ENCODE measurements at regions not wholly inside any gene's neighbourhood (a gene's known extent, or its start where the extent isn't known, plus 50 kb on each side); places are given as distances from the start of the nearest gene placed in this dataset.

GRCh38 chr1:175894581-175894980, 151.2 kb upstream of the TNR start:
- H3K36me3 ChIP-seq (replicated peaks in 1 of 2), result no peaks in the 10 kb centered on the region
- H3K4me1 ChIP-seq (replicated peaks in 1 of 2), result no peaks in the 10 kb centered on the region
- WGBS, 4 donors, result 88 to 100% (median 95%) methylated on average over 1 of the region's 1 CpG
- no peak overlapping the region for H3K4me3 ChIP-seq
- intact Hi-C loops (cut with DNase I), result no loop called here
- TF ChIP-seq CTCF (IDR thresholded peaks at IDR 0.05) (no peak), POLR2A (IDR thresholded peaks at IDR 0.05) (no peak)
- no peak for DNase-seq
- H3K27ac ChIP-seq, result no peak overlapping the region
- H3K9me3 ChIP-seq (replicated peaks in 1 of 3), result no peaks in the 10 kb centered on the region
- H3K27me3 ChIP-seq, result no peaks in the 10 kb centered on the region

DNA sequence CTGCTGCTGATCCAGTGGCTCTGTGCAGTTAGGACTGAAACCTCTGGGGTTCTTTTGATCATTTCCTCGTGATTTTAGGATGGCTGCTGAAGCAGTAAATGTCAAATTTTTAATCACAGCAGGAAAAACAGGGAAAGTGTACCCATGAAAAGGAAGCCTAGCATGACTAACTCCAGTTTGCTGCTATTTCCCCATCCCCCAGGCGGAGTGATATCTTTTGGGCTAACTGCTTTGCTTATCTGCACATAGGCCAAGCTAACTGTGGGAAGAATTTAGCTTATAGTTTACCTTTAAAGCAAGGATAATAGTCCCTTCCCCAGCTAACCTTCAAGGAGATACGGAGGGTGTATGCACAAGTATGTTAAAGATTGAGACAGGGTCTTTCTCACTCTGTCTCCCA, 149.8 kb upstream of the TNR start:
- intact Hi-C loops (cut with DNase I), result no loop called here
- no peak overlapping the region for H3K4me3 ChIP-seq
- TF ChIP-seq CTCF (IDR thresholded peaks at IDR 0.05) (no peak), POLR2A (IDR thresholded peaks at IDR 0.05) (no peak)
- no peaks in the 10 kb centered on the region for H3K36me3 ChIP-seq (replicated peaks in 1 of 2)
- H3K4me1 ChIP-seq (replicated peaks in 1 of 2), result no peaks in the 10 kb centered on the region
- 80 to 86% (median 84%) methylated on average over 3 of the region's 3 CpGs for WGBS, 4 donors
- H3K9me3 ChIP-seq (replicated peaks in 1 of 3), result no peaks in the 10 kb centered on the region
- no peaks in the 10 kb centered on the region for H3K27me3 ChIP-seq
- no peak for DNase-seq
- H3K27ac ChIP-seq, result no peak overlapping the region

- H3K4me1 ChIP-seq (replicated peaks in 1 of 2), result no peaks in the 10 kb centered on the region
- DNase-seq, result no peak
- intact Hi-C loops (cut with DNase I), result no loop called here
- no peaks in the 10 kb centered on the region for H3K36me3 ChIP-seq (replicated peaks in 1 of 2)
- 78 to 82% (median 79%) methylated on average over 5 of the region's 5 CpGs for WGBS, 4 donors
- no peaks in the 10 kb centered on the region for H3K9me3 ChIP-seq (replicated peaks in 1 of 3)
- no peak overlapping the region for H3K27ac ChIP-seq
- no peak for TF ChIP-seq CTCF (IDR thresholded peaks at IDR 0.05)
- no peak for TF ChIP-seq POLR2A (IDR thresholded peaks at IDR 0.05)
- no peak overlapping the region for H3K4me3 ChIP-seq
- no peaks in the 10 kb centered on the region for H3K27me3 ChIP-seq
Observed at GRCh38 chr1:175892686-175893085, 149.3 kb upstream of the TNR start.

- Histone ChIP-seq H3K9me3 (replicated peaks in 1 of 3) (no peaks in the 10 kb centered on the region), H3K4me1 (replicated peaks in 1 of 2) (no peaks in the 10 kb centered on the region), H3K4me3 (no peak overlapping the region), H3K27me3 (no peaks in the 10 kb centered on the region), H3K36me3 (replicated peaks in 1 of 2) (no peaks in the 10 kb centered on the region), H3K27ac (no peak overlapping the region)
- WGBS, 4 donors, result 72 to 83% (median 75%) methylated on average over 10 of the region's 10 CpGs
- intact Hi-C loops (cut with DNase I), result no loop called here
- no peak for DNase-seq
- TF ChIP-seq CTCF (IDR thresholded peaks at IDR 0.05) (no peak), POLR2A (IDR thresholded peaks at IDR 0.05) (no peak)
Observed at GRCh38 chr1:175891783-175892309, 148.5 kb upstream of the TNR start.
